HepG2 (cell line): ENCODE measurements at regions not wholly inside any gene's neighbourhood (a gene's known extent, or its start where the extent isn't known, plus 50 kb on each side); places are given as distances from the start of the nearest gene placed in this dataset.

Experiments
- CTCF ChIP-seq: sonication (generic); formaldehyde crosslinking; IDR thresholded peaks from 2 replicates; pipeline ENCODE4 v1.5.0; 2020; ENCODE audit warnings: mild to moderate bottlenecking, missing genetic modification reagents, moderate library complexity
- RFX1 ChIP-seq: fragments of 450-650 bp; IDR thresholded peaks from 2 replicates; pipeline ENCODE4 v1.6.1; 2017
- SMC3 ChIP-seq: IDR thresholded peaks from 2 replicates; pipeline ENCODE4 v1.6.1; 2011; ENCODE audit warnings: low read length, improper control_type of control experiment
- SP4 ChIP-seq: sonication (generic); formaldehyde crosslinking; IDR thresholded peaks from 2 replicates; pipeline ENCODE4 v1.8.1; 2023; ENCODE audit warnings: mild to moderate bottlenecking, missing genetic modification reagents
- ZC3H4 ChIP-seq: sonication (generic); formaldehyde crosslinking; IDR thresholded peaks from 2 replicates; pipeline ENCODE4 v1.4.0; 2020; ENCODE audit warnings: missing genetic modification reagents, borderline replicate concordance
- ZNF260 ChIP-seq: sonication (generic); formaldehyde crosslinking; IDR thresholded peaks from 2 replicates; pipeline ENCODE4 v1.4.0; 2020; ENCODE audit warnings: missing genetic modification reagents, low read depth, mild to moderate bottlenecking, borderline replicate concordance
- ZNF543 ChIP-seq: sonication (generic); formaldehyde crosslinking; IDR thresholded peaks from 2 replicates; pipeline ENCODE4 v1.4.0; 2020; ENCODE audit warnings: mild to moderate bottlenecking, missing genetic modification reagents
- ZNF558 ChIP-seq: sonication (generic); formaldehyde crosslinking; IDR thresholded peaks from 2 replicates; pipeline ENCODE4 v1.9.0; 2022; ENCODE audit warnings: mild to moderate bottlenecking, missing genetic modification reagents, borderline replicate concordance
- ZNF790 ChIP-seq: sonication (generic); formaldehyde crosslinking; IDR thresholded peaks from 2 replicates; pipeline ENCODE4 v1.8.0; 2022; ENCODE audit warnings: missing genetic modification reagents, mild to moderate bottlenecking, borderline replicate concordance
- TF ChIP-seq, protein P1 (sequence below): IDR thresholded peaks from 2 replicates; pipeline ENCODE4 v1.6.1; 2012; ENCODE audit warnings: low read length, improper control_type of control experiment

DNA sequence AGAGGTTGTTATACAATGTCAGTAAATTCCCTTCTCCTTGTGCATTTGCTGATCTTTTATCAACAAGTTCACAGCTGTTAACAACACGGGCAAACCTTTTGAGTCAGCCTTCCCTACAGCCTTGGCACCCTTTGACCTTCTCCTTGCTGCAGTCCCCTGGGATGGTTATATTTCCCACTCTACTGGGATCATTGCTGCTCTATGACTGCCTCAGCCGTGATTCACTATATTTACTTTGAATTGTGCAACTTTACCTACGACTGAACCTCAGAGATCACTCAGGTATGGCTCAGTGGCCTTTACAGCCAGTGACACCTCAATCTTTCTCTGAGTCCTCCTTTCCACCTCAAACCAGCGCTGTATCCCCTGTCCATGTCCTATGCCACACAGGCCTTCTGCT lies 1293.3 kb downstream of the EPHA7 start:
- TF ChIP-seq ZNF543 (CRISPR knock-in tag) (no peak), CTCF (CRISPR knock-in tag) (no peak), ZNF558 (CRISPR knock-in tag) (no peak), SP4 (CRISPR knock-in tag) (no peak), ZNF260 (CRISPR knock-in tag) (no peak), SMC3 (no peak), ZNF790 (CRISPR knock-in tag) (no peak), RFX1 (no peak), ZC3H4 (CRISPR knock-in tag) (no peak)
- TF ChIP-seq, protein P1, sequence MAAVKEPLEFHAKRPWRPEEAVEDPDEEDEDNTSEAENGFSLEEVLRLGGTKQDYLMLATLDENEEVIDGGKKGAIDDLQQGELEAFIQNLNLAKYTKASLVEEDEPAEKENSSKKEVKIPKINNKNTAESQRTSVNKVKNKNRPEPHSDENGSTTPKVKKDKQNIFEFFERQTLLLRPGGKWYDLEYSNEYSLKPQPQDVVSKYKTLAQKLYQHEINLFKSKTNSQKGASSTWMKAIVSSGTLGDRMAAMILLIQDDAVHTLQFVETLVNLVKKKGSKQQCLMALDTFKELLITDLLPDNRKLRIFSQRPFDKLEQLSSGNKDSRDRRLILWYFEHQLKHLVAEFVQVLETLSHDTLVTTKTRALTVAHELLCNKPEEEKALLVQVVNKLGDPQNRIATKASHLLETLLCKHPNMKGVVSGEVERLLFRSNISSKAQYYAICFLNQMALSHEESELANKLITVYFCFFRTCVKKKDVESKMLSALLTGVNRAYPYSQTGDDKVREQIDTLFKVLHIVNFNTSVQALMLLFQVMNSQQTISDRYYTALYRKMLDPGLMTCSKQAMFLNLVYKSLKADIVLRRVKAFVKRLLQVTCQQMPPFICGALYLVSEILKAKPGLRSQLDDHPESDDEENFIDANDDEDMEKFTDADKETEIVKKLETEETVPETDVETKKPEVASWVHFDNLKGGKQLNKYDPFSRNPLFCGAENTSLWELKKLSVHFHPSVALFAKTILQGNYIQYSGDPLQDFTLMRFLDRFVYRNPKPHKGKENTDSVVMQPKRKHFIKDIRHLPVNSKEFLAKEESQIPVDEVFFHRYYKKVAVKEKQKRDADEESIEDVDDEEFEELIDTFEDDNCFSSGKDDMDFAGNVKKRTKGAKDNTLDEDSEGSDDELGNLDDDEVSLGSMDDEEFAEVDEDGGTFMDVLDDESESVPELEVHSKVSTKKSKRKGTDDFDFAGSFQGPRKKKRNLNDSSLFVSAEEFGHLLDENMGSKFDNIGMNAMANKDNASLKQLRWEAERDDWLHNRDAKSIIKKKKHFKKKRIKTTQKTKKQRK = no peak
